H1 (cell line): ENCODE measurements at regions not wholly inside any gene's neighbourhood (a gene's known extent, or its start where the extent isn't known, plus 50 kb on each side); places are given as distances from the start of the nearest gene placed in this dataset.
A peak's percentile ranks its signal among the peaks of the same experiment; 100 is the strongest.

Experiments
- CTCF ChIA-PET: fragments of 300-600 bp; sonication (Branson Sonifier 250); formaldehyde crosslinking; loops from one replicate; lab custom pipeline; 2021; ENCODE audit not compliant: partially characterized antibody; lab: Charles Lee
- POLR2A ChIA-PET: fragments of 300-600 bp; sonication (Branson Sonifier 250); formaldehyde crosslinking; loops from one replicate; lab custom pipeline; 2021; ENCODE audit warnings: inconsistent platforms; ENCODE audit not compliant: partially characterized antibody; lab: Charles Lee
- DNase-seq, 2 experiments: peaks; one replicate each; pipeline versions ENCODE4 v3.0.0 to v3.0.0-alpha.2; 2010 to 2022; ENCODE audit warnings: low spot score in 2 of 2, low read depth in 1 of 2, mixed read lengths in 1 of 2
- FAIRE-seq: peaks from 2 replicates; lab custom pipeline; 2011; peaks lifted over from hg19 to GRCh38; lab: Jason Lieb, UNC
- H2AFZ ChIP-seq: 2 replicates; pipeline ENCODE4 v1.8.1; 2012; ENCODE audit warnings: low read length, inconsistent platforms
- H2AK5ac ChIP-seq: 2 replicates; pipeline ENCODE4 v1.6.1; 2013; ENCODE audit warnings: low read depth, low read length
- H2BK120ac ChIP-seq: replicated peaks from 2 replicates; pipeline ENCODE3; 2013; ENCODE audit warnings: low read depth, low read length, inconsistent platforms
- H2BK12ac ChIP-seq: 2 replicates; pipeline ENCODE4 v1.6.1; 2013; ENCODE audit warnings: low read depth, low read length
- H2BK15ac ChIP-seq: 2 replicates; pipeline ENCODE4 v1.6.1; 2013; ENCODE audit warnings: low read length
- H2BK20ac ChIP-seq: 2 replicates; pipeline ENCODE4 v1.6.1; 2013; ENCODE audit warnings: low read length
- H2BK5ac ChIP-seq: 2 replicates; pipeline ENCODE4 v1.6.1; 2013; ENCODE audit warnings: low read depth, low read length
- H3K14ac ChIP-seq: 2 replicates; pipeline ENCODE4 v1.6.1; 2013; ENCODE audit warnings: inconsistent platforms; ENCODE audit not compliant: insufficient read length
- H3K18ac ChIP-seq: 2 replicates; pipeline ENCODE4 v1.6.1; 2013; ENCODE audit warnings: low read length; ENCODE audit errors: extremely low read depth
- H3K23ac ChIP-seq: 2 replicates; pipeline ENCODE4 v1.6.1; 2013; ENCODE audit warnings: inconsistent platforms; ENCODE audit not compliant: insufficient read length
- H3K23me2 ChIP-seq: 2 replicates; pipeline ENCODE4 v1.6.1; 2013; ENCODE audit warnings: low read depth, low read length
- H3K27ac ChIP-seq: 2 replicates; pipeline ENCODE4 v1.6.1; 2011; ENCODE audit warnings: low read depth, low read length, inconsistent platforms
- H3K27me3 ChIP-seq, 4 experiments: replicated peaks in 1 of 4; 1 replicate in 1 of 4; 2 replicates in 3 of 4; pipeline versions ENCODE4 v1.6.1 to v1.8.1; 2011 to 2013; ENCODE audit warnings: low read length in 3 of 4, mild to moderate bottlenecking in 3 of 4, inconsistent platforms in 2 of 4, mixed read lengths in 2 of 4, moderate library complexity in 1 of 4; ENCODE audit not compliant: control insufficient read depth in 3 of 4, insufficient read depth in 3 of 4; ENCODE audit errors: extremely low read depth in 1 of 4
- H3K36me3 ChIP-seq, 4 experiments: 2 replicates each; pipeline versions ENCODE4 v1.6.1 to v1.8.1; 2011 to 2013; ENCODE audit warnings: mild to moderate bottlenecking in 4 of 4, low read length in 3 of 4, moderate library complexity in 2 of 4, control low read depth in 1 of 4, inconsistent platforms in 1 of 4; ENCODE audit not compliant: insufficient read depth in 4 of 4, control insufficient read depth in 2 of 4
- H3K4ac ChIP-seq: replicated peaks from 2 replicates; pipeline ENCODE3; 2013; ENCODE audit warnings: low read length, low read depth, mixed read lengths, inconsistent platforms; ENCODE audit not compliant: insufficient read length
- H3K4me1 ChIP-seq, 4 experiments: replicated peaks in 1 of 4; 1 replicate in 1 of 4; 2 replicates in 3 of 4; pipeline versions ENCODE4 v1.6.1 to v1.8.1; 2011 to 2013; ENCODE audit warnings: low read length in 3 of 4, inconsistent platforms in 2 of 4, mixed read lengths in 1 of 4; ENCODE audit not compliant: insufficient read depth in 4 of 4, control insufficient read depth in 3 of 4
- H3K4me2 ChIP-seq, 2 experiments: 2 replicates each; pipeline versions ENCODE4 v1.6.1 to v1.8.1; 2011 to 2013; ENCODE audit warnings: low read depth in 2 of 2, low read length in 2 of 2, control low read depth in 1 of 2, inconsistent platforms in 1 of 2, mild to moderate bottlenecking in 1 of 2; ENCODE audit not compliant: insufficient read depth in 1 of 2
- H3K4me3 ChIP-seq, 4 experiments: fragments of 200-600, 300-600 bp in 1 of 4; sonication (generic), shearing (Covaris generic), sonication (Bioruptor Twin) in 1 of 4; 2 replicates each; pipeline versions ENCODE4 v1.5.1 to v1.8.1; 2011 to 2016; ENCODE audit warnings: low read length in 4 of 4, low read depth in 3 of 4, control low read depth in 2 of 4, inconsistent platforms in 2 of 4, mild to moderate bottlenecking in 2 of 4, mixed read lengths in 1 of 4, moderate library complexity in 1 of 4; ENCODE audit not compliant: insufficient read depth in 2 of 4; ENCODE audit errors: extremely low read depth in 1 of 4
- H3K56ac ChIP-seq: replicated peaks from 2 replicates; pipeline ENCODE3; 2013; ENCODE audit warnings: low read depth, mild to moderate bottlenecking, mixed read lengths, low read length, inconsistent platforms; ENCODE audit not compliant: insufficient read length
- H3K79me1 ChIP-seq: 2 replicates; pipeline ENCODE4 v1.6.1; 2013; ENCODE audit warnings: low read depth, low read length, control low read depth
- H3K79me2 ChIP-seq, 2 experiments: 2 replicates each; pipeline versions ENCODE4 v1.6.1 to v1.8.1; 2012 to 2013; ENCODE audit warnings: low read length in 2 of 2, mild to moderate bottlenecking in 2 of 2, inconsistent platforms in 1 of 2; ENCODE audit not compliant: insufficient read depth in 2 of 2, control insufficient read depth in 1 of 2
- H3K9ac ChIP-seq, 4 experiments: replicated peaks in 1 of 4; 1 replicate in 1 of 4; 2 replicates in 3 of 4; pipeline versions ENCODE4 v1.6.1 to v1.8.1; 2011 to 2013; ENCODE audit warnings: low read depth in 3 of 4, low read length in 3 of 4, control low read depth in 2 of 4, mild to moderate bottlenecking in 2 of 4, moderate library complexity in 2 of 4, inconsistent platforms in 1 of 4; ENCODE audit errors: extremely low read depth in 1 of 4
- H3K9me3 ChIP-seq, 2 experiments: 2 replicates each; pipeline versions ENCODE4 v1.6.1 to v1.8.1; 2012 to 2013; ENCODE audit warnings: mild to moderate bottlenecking in 2 of 2, moderate library complexity in 2 of 2, control low read depth in 1 of 2, inconsistent platforms in 1 of 2, low read depth in 1 of 2, low read length in 1 of 2, mixed read lengths in 1 of 2; ENCODE audit not compliant: insufficient read depth in 2 of 2
- H4K20me1 ChIP-seq, 2 experiments: replicated peaks in 1 of 2; 2 replicates each; pipeline versions ENCODE3 to v1.8.1; 2011 to 2013; ENCODE audit warnings: inconsistent platforms in 2 of 2, low read length in 2 of 2, mild to moderate bottlenecking in 1 of 2; ENCODE audit not compliant: insufficient read depth in 2 of 2, control insufficient read depth in 1 of 2
- H4K5ac ChIP-seq: 2 replicates; pipeline ENCODE4 v1.6.1; 2013; ENCODE audit warnings: low read length, low read depth, mixed read lengths, inconsistent platforms; ENCODE audit not compliant: insufficient read length
- H4K8ac ChIP-seq: 2 replicates; pipeline ENCODE4 v1.8.0; 2013; ENCODE audit warnings: mild to moderate bottlenecking, moderate library complexity, low read length, inconsistent platforms; ENCODE audit not compliant: insufficient read depth; ENCODE audit errors: extremely low read depth
- H4K91ac ChIP-seq: replicated peaks from 2 replicates; pipeline ENCODE3; 2013; ENCODE audit warnings: low read length, mixed read lengths, inconsistent platforms; ENCODE audit not compliant: insufficient read length
- BCL11A ChIP-seq, 2 experiments: IDR thresholded peaks; one replicate each; pipeline ENCODE4 v1.6.1; 2011; ENCODE audit warnings: low read depth in 2 of 2, low read length in 2 of 2, mild to moderate bottlenecking in 2 of 2
- EZH2 ChIP-seq: fragments of 200-600 bp; sonication (generic); IDR thresholded peaks from 2 replicates; pipeline ENCODE4 v1.7.1; 2012; ENCODE audit warnings: low read depth, mild to moderate bottlenecking, moderate library complexity, low read length, inconsistent platforms; ENCODE audit not compliant: severe bottlenecking
- KDM1A ChIP-seq: fragments of 200-600, 300-600 bp; sonication (generic); IDR thresholded peaks from 2 replicates; pipeline ENCODE4 v1.7.1; 2016; ENCODE audit warnings: mild to moderate bottlenecking, low read length, borderline replicate concordance
- KDM5A ChIP-seq: fragments of 200-600 bp; IDR thresholded peaks from 2 replicates; pipeline ENCODE4 v1.7.1; 2012; ENCODE audit warnings: mild to moderate bottlenecking, low read length, inconsistent platforms, mixed read lengths
- MAFK ChIP-seq: IDR thresholded peaks from 2 replicates; pipeline ENCODE4 v1.6.1; 2012; ENCODE audit warnings: low read depth, mild to moderate bottlenecking, improper control_type of control experiment, low read length
- RAD21 ChIP-seq, 2 experiments: IDR thresholded peaks in 1 of 2; conservative IDR thresholded peaks in 1 of 2; 2 replicates each; pipeline ENCODE4 v1.6.1; 2011; ENCODE audit warnings: low read depth in 2 of 2, low read length in 2 of 2, improper control_type of control experiment in 1 of 2, inconsistent platforms in 1 of 2, mild to moderate bottlenecking in 1 of 2, moderate library complexity in 1 of 2
- WGBS, 2 experiments: shearing (Covaris generic) in 1 of 2; methylation state at CpG; one replicate each; pipeline versions ENCODE4 v1.1.6 to v1.1.7; 2013 to 2015; ENCODE audit warnings: low lambda C conversion rate in 2 of 2, mixed read lengths in 2 of 2, inconsistent platforms in 1 of 2, low coverage in 1 of 2, missing lambda C conversion rate in 1 of 2; ENCODE audit not compliant: insufficient replicate concordance in 2 of 2, insufficient coverage in 1 of 2, insufficient read length in 1 of 2; ENCODE audit errors: extremely low coverage in 1 of 2, missing lambda C conversion rate in 1 of 2; 5-methylcytosine and 5-hydroxymethylcytosine counted together

DNA sequence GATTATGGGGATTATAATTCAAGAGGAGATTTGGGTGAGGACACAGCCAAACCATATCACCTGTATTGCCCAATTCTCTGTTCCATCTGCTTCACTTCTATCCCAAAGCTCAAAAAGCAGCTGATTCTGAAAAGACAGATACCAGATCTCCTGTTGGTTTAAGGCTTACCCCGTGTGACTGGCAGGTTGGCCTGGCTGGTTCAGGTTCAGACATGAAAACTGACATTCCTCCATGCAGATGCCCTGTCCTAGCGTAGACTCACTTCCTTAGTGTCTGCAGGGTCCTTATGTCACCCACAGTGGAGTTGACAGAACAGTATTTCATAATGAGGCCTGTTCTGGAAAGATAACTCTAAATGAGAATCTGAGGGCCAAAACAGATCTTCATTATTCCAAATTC is 61.1 kb upstream of the FLRT2 start:
- no peaks in the 10 kb centered on the region for H4K20me1 ChIP-seq
- TF ChIP-seq MAFK (no peak), EZH2 (no peak), KDM1A (no peak), RAD21 (IDR thresholded peaks at IDR 0.05 in 1 of 2, conservative IDR thresholded peaks at IDR 0.05 in 1 of 2; ENCODE audit: low read depth in 2 of 2, low read length in 2 of 2) (no peak), KDM5A (no peak), BCL11A (IDR thresholded peaks at IDR 0.05; ENCODE audit: low read depth in 2 of 2, low read length in 2 of 2) (no peak)
- no peak overlapping the region for H3K27ac ChIP-seq
- no peak overlapping the region for H3K4me2 ChIP-seq
- POLR2A ChIA-PET = no interaction called here
- no peak overlapping the region for H2BK12ac ChIP-seq
- no peak overlapping the region for H2BK20ac ChIP-seq
- no peaks in the 10 kb centered on the region for H3K4me1 ChIP-seq
- H2AK5ac ChIP-seq = no peak overlapping the region
- no peak overlapping the region for H4K8ac ChIP-seq
- 50% methylated on average over 2 of the region's 2 CpGs; no CpG with 5 or more reads in 1 of the 2 experiments for WGBS, 2 experiments
- no peak overlapping the region for H3K4ac ChIP-seq
- CTCF ChIA-PET = no interaction called here
- no peak overlapping the region for H3K23ac ChIP-seq
- no peak overlapping the region for H4K91ac ChIP-seq
- 0 out of 2 replicates have a peak overlapping the region, but pooled peaks have one; percentile 3 for H2AFZ ChIP-seq
- no peak overlapping the region for H3K14ac ChIP-seq
- H2BK5ac ChIP-seq = no peak overlapping the region
- no peaks in the 10 kb centered on the region for H3K27me3 ChIP-seq
- FAIRE-seq (no peak), DNase-seq (no peak)
- no peaks in the 10 kb centered on the region for H3K79me2 ChIP-seq
- H3K9ac ChIP-seq = no peak overlapping the region
- no peak overlapping the region for H3K56ac ChIP-seq
- no peaks in the 10 kb centered on the region for H3K23me2 ChIP-seq
- H3K36me3 ChIP-seq = no peaks in the 10 kb centered on the region; a peak in 1 of 8 replicates
- H3K18ac ChIP-seq = no peak overlapping the region
- no peaks in the 10 kb centered on the region for H3K9me3 ChIP-seq
- no peak overlapping the region for H2BK120ac ChIP-seq
- no peak overlapping the region for H2BK15ac ChIP-seq
- H4K5ac ChIP-seq = no peak overlapping the region
- H3K4me3 ChIP-seq = no peak overlapping the region
- no peaks in the 10 kb centered on the region for H3K79me1 ChIP-seq
